Limb (tissue), 2 donors: ENCODE measurements at regions not wholly inside any gene's neighbourhood (a gene's known extent, or its start where the extent isn't known, plus 50 kb on each side); places are given as distances from the start of the nearest gene placed in this dataset.
A peak's percentile ranks its signal among the peaks of the same experiment; 100 is the strongest.

Source experiments
- DNase-seq, 2 donors: peaks; one replicate each; pipeline ENCODE4 v3.0.0-alpha.2; 2016; ENCODE audit errors: extremely low spot score in 2 of 2

DNA sequence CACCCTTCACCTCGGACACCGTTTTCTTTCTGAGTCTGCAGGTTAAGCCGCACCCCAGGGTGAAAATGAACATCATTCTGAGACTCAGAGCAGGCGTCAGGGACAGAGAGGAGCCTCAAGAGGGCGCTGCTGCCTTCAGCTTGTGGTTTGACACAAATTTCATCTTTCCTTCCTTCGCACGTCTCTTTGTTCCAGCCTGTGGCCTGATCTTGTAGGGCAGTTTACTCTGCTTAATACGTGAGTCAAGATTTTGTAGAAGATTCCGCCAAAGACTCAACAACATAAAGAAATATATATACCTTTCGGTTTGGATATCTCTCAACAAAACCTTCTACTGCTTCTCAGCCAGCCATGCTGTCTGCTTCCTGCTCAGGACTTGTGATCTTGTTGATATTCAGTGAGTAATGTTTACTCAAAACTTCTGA lies 329.3 kb upstream of the OR4E1 start:
- DNase-seq = no peak

DNA sequence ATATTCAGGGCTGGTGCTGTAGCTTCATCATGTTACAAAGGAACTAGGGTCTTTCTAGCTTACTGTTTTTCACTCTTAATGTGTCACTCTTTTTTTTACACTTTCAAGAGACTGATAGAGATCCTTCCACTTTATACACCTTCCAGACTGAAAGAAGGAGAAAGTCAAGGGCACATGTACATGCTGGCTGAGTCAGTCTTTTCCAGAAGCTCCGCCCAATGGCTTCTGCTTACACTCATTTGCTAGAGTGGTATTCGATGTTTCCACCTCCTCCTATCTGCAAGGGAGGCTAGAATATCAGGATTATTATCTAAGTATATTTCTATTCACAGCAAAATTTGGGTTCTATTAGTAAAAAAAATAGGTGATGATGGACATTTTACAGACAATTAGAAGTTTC lies 325.8 kb upstream of the OR4E1 start:
- DNase-seq = no peak

- no peak for DNase-seq
Measured at GRCh38 chr14:21997300-21997699, 323.7 kb upstream of the OR4E1 start.

- DNase-seq = no peak
Measured at GRCh38 chr14:21995332-21995731, 321.7 kb upstream of the OR4E1 start.

- no peak for DNase-seq
Measured at GRCh38 chr14:21993837-21994236, 320.2 kb upstream of the OR4E1 start.

GRCh38 chr14:21993070-21993469 lies 319.5 kb upstream of the OR4E1 start:
- DNase-seq = no peak

DNA sequence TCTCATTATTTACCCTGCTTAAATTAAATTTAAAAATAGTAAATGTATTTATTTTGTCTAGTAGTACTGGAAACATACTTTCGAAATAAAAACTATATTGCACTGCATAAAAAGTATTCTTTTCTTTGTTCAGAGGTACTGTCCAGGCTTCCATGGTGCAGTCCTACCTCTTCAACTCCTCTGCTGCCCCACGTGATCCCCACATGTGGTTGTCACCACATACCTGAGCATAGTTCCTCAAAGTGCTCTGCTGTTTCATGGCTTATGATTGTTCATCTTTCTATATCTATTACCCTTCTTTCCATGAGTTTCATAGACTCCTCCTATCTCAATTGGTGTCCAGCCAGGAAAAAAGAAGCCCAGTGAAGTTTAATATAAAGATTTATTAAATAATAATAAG lies 317.5 kb upstream of the OR4E1 start:
- no peak for DNase-seq

- DNase-seq = peak in 1 of 2 donors; percentile 8
Measured at GRCh38 chr14:21990116-21990515, 316.5 kb upstream of the OR4E1 start.

DNA sequence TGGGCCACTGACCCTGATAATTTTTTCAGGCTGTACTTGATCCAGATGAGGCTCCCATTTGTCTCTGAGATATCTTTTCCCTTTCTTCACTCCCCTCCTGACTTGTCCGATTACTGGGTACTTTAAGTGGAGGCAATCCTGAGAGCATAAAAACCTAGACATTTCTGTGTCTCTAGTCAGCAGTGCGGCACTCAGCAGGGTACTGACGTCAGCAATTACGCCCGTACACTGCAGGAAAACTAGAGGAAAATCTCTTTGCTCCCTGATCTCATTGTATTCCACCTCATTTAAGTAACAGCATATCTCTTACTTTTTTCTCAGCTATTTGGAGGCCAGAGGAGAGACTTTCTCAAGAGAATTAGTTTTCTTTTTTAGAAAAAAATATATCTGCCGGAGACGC lies 315.5 kb upstream of the OR4E1 start:
- DNase-seq = no peak

- no peak for DNase-seq
Measured at GRCh38 chr14:21988413-21988812, 314.8 kb upstream of the OR4E1 start.

- no peak for DNase-seq
Measured at GRCh38 chr14:21987937-21988336, 314.3 kb upstream of the OR4E1 start.

- DNase-seq = no peak
Measured at GRCh38 chr14:21985081-21985480, 311.5 kb upstream of the OR4E1 start.

- no peak for DNase-seq
Measured at GRCh38 chr14:21978999-21979314, 305.3 kb upstream of the OR4E1 start.

GRCh38 chr14:21978184-21978998 lies 304.8 kb upstream of the OR4E1 start:
- no peak for DNase-seq

DNA sequence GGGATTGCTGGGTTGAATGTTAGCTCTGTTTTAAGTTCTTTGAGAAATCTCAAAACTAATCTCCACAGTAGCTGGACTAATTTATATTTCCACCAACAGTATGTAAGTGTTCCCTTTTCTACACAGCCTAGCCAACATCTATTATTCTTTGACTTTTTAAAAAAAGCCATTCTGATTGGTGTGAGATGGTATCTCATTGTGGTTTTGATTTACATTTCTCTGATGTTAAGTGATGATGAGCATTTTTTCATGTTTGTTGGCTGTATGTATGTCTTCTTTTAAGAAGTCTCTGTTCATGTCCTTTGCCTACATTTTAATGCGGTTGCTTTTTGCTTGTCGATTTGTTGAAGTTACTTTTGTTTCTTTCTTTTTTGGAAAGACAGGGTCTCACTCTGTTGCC lies 301.1 kb upstream of the OR4E1 start:
- DNase-seq = no peak

- no peak for DNase-seq
Measured at GRCh38 chr14:21965042-21965441, 291.4 kb upstream of the OR4E1 start.

GRCh38 chr14:21964180-21964579 lies 290.6 kb upstream of the OR4E1 start:
- no peak for DNase-seq

DNA sequence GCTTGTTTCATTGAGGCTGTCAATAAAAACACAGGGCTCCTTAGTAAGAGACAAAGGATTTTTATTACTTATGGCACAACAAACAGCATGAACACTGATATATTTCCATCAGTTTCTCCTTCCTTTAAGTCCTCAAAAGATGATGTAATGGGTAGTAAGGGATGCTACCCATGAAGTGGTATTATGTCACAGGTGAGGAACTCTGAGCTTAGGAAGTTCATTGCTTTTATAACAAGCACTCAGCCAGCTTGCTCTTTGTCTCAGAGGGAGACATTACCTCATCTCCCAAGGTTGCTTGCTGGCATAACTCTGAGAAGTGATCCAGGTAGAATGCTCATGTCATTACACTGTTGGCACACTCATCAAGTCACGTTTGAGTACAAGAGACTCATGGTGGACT lies 287.0 kb upstream of the OR4E1 start:
- DNase-seq = no peak

GRCh38 chr14:21941885-21942284 lies 268.3 kb upstream of the OR4E1 start:
- no peak for DNase-seq

DNA sequence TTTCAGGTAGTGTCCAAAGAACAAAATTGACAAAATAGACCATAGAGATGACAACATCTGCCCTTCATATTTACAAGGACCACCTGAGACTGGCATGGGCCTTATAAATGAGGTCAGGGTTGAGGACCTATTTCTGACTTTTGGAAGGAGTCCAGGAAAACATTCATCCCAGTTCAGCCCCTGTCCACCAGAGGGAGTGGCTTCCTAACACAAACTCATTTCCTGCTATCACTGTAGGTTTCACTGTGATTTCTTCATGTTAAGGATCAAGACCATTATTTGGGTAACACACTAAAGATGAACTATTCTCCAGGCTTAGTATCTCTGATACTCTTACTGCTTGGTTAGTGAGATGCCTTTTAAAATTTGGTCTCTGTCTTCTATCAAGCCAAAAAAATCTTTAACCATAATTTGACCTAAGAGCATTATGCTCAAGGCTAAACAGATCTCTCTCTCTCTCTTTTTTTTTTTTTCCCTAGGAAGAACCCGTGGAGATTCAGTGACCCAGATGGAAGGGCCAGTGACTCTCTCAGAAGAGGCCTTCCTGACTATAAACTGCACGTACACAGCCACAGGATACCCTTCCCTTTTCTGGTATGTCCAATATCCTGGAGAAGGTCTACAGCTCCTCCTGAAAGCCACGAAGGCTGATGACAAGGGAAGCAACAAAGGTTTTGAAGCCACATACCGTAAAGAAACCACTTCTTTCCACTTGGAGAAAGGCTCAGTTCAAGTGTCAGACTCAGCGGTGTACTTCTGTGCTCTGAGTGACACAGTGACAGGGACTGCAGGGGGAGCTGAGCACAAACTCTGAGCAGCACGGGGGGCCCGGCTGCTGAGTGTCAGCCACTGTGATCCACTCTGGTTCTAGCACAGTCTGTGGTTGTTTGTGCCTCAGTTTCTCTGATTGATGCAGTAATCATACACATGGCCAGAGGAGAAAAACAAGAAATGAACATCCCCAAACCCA lies 267.6 kb upstream of the OR4E1 start:
- DNase-seq = no peak

DNA sequence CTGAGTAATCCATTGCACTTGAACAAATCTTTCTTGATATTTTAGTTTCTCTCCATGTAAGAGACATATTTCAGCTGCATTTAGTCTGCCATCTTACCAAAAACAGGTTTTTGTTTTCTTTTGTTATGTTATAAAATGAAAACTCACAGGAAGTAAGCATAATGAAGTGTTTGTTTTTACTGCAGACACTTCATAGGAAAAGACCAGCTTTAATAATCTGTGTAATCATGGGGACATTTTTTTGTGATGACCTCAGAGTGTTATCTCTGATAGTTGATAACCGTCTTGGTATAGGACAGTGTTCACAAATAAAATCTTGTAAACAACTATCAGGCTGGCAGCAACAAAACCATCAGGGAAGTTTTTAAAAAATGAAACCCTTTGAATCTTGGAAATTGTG lies 266.2 kb upstream of the OR4E1 start:
- DNase-seq = no peak

- DNase-seq = no peak
Measured at GRCh38 chr14:21937996-21938395, 264.4 kb upstream of the OR4E1 start.

DNA sequence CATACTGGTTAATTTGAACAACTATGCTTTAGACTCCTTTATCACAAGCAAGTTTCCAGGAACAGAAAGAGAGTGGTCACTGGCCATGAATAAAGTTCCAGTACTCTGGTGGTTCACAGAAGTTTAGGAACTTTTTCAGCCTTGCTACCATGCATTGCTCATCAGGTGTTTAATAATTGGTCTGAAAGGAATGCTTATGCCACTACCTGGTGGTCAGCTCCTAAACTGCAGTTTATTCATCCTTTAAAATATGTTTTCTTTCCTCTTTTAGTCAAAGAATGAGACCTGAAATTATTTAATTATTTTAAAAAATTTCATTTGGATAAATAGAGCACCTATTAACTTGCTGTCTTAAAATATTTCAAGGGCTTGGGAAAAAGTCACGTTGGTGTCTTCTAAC lies 260.1 kb upstream of the OR4E1 start:
- no peak for DNase-seq
